ENCODE measurements at regions not wholly inside any gene's neighbourhood (a gene's known extent, or its start where the extent isn't known, plus 50 kb on each side); places are given as distances from the start of the nearest gene placed in this dataset.
"Not testable (repeated sequence)": the region's sequence is repeated elsewhere in the genome, so short reads cannot be mapped to it uniquely, and the experiment has no call there.

GRCh38 chr15:57883701-57884100 is 177.2 kb downstream of the POLR2M start:
- no peak for DNase-seq

DNA sequence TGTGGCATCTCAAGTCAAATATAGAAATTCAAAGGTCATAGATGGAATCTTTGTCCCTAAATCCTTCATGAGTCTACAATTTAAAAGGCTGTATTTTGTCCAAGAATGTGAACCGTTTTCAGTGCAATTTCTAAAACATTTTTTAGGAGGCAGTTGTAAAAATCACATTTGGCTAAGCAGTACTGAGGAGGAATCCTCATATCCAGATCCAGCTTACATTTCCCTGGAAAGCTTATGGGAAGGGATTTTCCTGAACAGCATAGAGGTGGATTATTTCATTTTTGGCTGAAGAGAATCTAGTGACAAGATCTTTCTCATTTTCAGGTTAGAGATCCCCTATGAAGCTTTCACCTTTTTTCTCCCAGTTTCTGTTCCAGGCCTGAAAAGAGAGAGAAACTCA is 178.4 kb downstream of the POLR2M start:
- DNase-seq: no peak

GRCh38 chr15:57885435-57885834 is 178.9 kb downstream of the POLR2M start:
- no peak for DNase-seq

DNA sequence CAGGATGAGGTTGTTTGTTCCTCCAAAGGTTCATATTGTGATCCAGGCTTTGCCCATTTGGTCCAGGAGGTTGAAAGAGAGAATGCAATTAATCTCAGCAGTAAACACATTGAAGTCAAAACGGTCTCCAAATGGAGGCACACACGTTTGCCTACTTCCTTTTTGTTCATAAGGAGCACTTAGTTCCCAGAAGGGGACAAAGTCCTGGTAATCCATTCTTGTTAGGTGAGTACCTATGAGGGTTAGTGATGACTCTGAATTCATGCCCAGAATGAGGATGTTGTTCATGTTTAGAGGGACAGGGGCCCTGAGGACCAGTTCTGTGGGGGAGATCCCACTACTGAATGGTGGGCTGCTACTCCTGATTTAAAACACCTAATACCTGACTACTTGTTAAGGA is 177.7 kb downstream of the ALDH1A2 start:
- DNase-seq: no peak

- DNase-seq: no peak
Measured at GRCh38 chr15:57890351-57890750, 175.2 kb downstream of the ALDH1A2 start.

DNA sequence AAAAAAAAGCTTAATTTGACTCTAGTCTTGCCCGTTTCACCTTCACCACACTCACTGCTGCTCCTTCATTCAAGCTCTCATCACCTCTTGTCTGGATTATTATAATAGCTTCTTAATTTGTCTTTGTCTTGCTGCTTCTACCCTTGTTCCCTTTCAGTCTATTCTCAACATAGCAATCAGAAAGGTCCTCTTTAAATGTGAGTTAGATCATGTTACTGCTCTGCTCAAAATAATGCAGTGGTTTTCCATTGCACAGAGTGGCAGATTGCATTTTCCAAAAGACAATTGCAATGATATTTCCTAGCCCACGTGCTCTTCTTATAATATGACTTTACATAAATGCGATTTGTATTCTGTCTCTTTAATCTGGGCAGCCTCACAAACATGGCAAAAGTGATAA is 174.6 kb downstream of the ALDH1A2 start:
- DNase-seq: no peak

GRCh38 chr15:57892181-57892580 is 173.3 kb downstream of the ALDH1A2 start:
- no peak for DNase-seq

DNA sequence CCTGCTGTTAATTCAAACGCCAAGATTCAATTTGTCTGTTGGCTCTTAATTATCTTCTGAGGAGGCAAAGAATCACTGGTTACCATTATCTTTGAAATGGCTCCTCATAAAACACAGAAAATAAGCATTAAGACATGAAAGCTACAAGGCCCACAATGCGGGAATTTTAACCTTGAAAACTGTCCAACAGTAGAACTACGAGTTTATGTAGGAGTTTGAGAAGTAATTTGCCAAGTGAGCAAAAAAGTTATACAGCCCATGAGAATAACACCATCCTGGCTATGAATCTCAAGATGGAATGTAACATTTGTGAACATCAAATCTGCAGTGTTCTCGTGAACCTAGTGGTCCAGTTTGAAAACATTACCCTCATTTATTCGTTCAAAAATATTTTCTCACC is 172.5 kb downstream of the ALDH1A2 start:
- no peak for DNase-seq

DNA sequence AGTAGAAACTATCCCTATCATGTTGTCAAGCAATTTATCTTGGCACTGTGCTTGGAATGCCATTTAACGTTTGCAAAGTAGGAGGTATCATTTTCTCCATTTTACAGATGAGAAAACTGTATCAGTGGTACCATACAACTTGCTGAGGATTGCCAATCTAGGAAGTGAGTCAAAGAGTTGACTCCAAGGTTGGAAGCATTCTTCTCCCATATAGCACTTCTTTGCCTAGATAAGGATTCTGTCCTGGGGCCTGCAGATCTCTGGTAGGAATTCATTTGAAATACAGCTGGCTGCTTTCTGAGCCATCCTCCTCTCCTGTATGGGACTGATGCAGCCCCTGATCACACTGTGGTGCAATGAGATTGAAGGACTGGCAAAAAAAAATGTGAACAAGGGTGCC is 170.2 kb downstream of the ALDH1A2 start:
- no peak for DNase-seq

DNA sequence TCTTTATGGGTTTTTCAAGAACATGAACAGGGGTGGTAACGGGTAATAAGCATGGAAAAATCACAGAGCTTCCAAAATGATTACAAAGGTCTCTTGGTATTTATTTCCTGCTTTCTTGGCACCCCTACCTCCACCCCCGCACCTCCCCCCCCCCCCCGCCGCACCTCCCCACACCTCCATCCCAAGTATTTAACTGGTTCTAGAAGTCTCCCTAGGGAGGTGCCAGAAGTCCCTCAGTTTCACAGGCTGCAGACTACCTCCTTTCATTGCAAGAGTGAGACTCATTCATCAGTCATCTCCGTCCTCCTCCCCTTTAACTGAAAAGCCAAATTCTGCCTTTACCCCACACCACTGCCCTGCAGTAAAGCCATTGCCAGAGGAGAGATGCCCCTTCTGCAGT is 169.4 kb downstream of the ALDH1A2 start:
- no peak for DNase-seq

DNA sequence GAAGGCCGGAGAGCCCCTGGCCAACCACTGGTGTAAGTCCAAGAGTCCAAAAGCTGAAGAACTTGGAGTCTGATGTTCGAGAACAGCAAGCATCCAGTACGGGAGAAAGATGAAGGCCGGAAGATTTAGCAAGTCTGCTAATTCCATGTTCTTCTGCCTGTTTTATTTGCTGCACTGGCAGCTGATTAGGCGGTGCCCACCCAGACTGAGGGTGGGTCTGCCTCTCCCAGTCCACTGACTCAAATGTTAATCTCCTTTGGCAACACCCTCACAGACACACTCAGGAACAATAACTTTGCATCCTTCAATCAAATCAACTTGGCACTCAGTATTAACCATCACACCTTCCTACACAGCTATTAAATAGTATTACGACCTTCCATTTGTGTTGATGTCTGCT is 168.6 kb downstream of the ALDH1A2 start:
- DNase-seq: not testable (repeated sequence)

DNA sequence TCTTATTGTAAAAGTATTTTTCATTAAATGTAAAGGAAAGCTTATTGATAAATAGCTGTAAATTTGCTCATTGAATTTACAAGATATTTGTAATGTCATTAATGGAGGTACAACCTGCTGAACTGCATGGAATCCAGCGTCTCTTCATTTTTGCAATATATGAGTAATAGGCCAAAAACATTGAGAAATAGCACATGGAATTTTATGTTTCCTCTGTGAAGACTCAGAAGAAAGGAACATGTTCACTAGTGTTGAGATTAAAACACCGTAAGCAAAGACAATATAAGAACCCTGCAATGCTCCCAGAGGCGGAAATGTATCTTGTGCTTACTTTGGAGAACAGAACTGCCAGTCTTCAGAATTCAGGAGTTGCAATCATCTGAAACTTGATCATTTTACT is 167.6 kb downstream of the ALDH1A2 start:
- no peak for DNase-seq

DNA sequence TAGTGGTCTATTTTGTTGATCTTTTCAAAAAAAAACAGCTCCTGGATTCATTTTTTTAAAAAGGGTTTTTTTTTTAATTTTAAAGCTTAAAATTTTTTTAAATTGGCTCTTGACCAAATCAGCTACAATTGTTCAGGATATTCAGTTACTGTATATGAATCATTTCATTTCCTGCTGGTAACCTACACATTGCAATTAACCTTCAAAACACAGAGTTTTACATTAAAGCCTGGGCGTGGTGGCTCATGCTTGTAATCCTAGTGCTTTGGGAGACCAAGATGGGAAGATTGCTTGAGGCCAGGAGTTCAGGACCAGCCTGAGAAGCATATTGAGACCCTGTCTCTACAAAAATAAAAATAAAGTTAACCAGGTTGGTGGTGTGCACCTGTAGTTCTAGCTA is 163.4 kb downstream of the ALDH1A2 start:
- no peak for DNase-seq
